C4-2B (cell line): ENCODE measurements at regions not wholly inside any gene's neighbourhood (a gene's known extent, or its start where the extent isn't known, plus 50 kb on each side); places are given as distances from the start of the nearest gene placed in this dataset.
"Not testable (repeated sequence)": the region's sequence is repeated elsewhere in the genome, so short reads cannot be mapped to it uniquely, and the experiment has no call there.

Experiments
- H3K27ac ChIP-seq: fragments of 450-650 bp; 2 replicates; pipeline ENCODE4 v1.5.1; 2017
- ZFX ChIP-seq: fragments of 450-650 bp; IDR thresholded peaks from 2 replicates; pipeline ENCODE4 v1.6.1; 2017
- TF ChIP-seq, protein P1 (sequence below): fragments of 450-650 bp; conservative IDR thresholded peaks from 2 replicates; pipeline ENCODE4 v1.5.1; 2017; ENCODE audit warnings: mild to moderate bottlenecking

DNA sequence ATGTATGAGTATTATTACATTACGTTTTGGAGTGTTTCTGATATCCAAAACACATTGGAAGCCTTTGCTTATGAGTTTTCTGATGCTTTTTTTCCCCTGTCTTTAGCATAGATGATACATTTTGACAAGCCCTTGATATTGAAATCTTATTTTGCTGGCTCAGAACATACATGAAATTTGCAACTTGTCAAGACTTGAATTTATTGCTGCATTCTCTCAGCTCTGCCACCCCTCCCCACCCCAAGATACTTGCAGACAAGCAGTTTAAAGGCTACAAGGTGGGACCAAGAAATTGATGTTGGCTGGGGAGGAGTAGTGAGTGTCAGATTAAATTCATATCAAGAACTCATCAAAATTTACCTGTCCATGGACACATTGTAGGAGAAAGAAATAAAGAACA, 160.2 kb downstream of the GJA1 start:
- no peak for TF ChIP-seq ZFX
- TF ChIP-seq, protein P1, sequence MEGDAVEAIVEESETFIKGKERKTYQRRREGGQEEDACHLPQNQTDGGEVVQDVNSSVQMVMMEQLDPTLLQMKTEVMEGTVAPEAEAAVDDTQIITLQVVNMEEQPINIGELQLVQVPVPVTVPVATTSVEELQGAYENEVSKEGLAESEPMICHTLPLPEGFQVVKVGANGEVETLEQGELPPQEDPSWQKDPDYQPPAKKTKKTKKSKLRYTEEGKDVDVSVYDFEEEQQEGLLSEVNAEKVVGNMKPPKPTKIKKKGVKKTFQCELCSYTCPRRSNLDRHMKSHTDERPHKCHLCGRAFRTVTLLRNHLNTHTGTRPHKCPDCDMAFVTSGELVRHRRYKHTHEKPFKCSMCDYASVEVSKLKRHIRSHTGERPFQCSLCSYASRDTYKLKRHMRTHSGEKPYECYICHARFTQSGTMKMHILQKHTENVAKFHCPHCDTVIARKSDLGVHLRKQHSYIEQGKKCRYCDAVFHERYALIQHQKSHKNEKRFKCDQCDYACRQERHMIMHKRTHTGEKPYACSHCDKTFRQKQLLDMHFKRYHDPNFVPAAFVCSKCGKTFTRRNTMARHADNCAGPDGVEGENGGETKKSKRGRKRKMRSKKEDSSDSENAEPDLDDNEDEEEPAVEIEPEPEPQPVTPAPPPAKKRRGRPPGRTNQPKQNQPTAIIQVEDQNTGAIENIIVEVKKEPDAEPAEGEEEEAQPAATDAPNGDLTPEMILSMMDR = no peak

GRCh38 chr6:121596441-121596840, 161.0 kb downstream of the GJA1 start:
- H3K27ac ChIP-seq = no peak overlapping the region
- TF ChIP-seq ZFX = no peak
- TF ChIP-seq, protein P1 = no peak

More for the DNA sequence above, 160.2 kb downstream of the GJA1 start:
- no peak overlapping the region for H3K27ac ChIP-seq

DNA sequence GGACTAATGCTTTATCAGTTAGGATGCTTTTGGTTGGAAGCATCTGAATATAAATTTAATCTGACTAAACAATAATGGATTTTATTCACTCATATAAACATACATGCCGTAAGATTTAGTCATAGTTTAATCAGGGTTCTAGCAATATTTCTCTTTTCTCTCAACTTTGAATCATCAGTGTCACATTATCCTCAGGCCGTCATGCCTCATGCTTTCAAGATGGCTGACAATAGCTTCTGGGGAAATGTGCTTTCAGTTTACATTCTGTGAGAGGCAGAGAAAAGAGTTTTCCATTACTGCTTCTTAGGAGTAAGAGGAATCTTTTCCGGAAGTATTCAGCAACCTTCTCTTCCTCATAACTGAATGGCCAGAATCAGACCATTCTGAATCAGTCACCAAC, 162.2 kb downstream of the GJA1 start:
- H3K27ac ChIP-seq = no peak overlapping the region
- TF ChIP-seq, protein P1 = no peak
- TF ChIP-seq ZFX = no peak

GRCh38 chr6:121599331-121599730, 163.9 kb downstream of the GJA1 start:
- not testable (repeated sequence) for H3K27ac ChIP-seq

GRCh38 chr6:121600389-121601168, 165.1 kb downstream of the GJA1 start:
- no peak overlapping the region for H3K27ac ChIP-seq
- TF ChIP-seq, protein P1 = no peak
- TF ChIP-seq ZFX = no peak

GRCh38 chr6:121603486-121603885, 168.0 kb downstream of the GJA1 start:
- H3K27ac ChIP-seq = no peak overlapping the region
- TF ChIP-seq, protein P1 = no peak
- no peak for TF ChIP-seq ZFX

DNA sequence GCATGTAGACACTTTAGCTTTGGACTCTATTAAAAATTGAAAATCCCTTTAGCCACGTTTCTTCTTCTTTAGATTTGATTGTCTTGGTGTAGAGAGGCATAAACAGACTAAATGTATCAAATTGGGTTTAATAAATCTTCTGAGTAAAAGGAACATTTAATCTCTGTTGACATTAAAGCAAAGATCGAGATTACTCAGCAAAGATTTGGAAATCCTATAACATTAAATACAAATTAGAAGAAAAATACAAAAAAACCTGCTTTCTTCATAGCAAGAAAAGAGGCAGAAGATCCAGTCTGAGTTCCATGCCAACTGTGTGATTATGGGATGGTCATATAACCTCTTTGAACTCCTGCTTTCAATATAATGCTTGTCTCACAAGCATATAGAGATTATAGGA, 172.3 kb downstream of the GJA1 start:
- H3K27ac ChIP-seq = no peak overlapping the region
- TF ChIP-seq, protein P1 = no peak
- TF ChIP-seq ZFX = no peak

DNA sequence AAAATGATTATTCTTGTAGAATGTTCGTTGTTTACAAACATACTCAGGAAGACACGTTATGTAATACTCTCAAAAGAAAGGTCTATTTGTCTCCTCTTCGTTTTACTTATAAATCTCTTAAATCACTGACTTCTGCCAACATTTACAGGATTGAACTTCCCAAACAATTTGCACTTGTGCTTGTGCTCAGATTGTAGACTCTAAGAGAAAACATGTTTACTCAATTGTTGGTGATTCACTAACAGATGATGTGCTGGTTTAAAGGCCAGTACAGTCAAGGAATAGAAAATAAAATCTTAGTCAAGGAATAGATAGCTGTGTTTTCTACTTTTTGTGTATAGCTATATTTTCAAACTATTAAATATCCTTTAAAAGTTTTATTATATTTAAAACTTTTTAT, 172.8 kb downstream of the GJA1 start:
- TF ChIP-seq, protein P1 = no peak
- no peak for TF ChIP-seq ZFX
- no peak overlapping the region for H3K27ac ChIP-seq
